Keratinocyte (primary cell): ENCODE measurements at regions not wholly inside any gene's neighbourhood (a gene's known extent, or its start where the extent isn't known, plus 50 kb on each side); places are given as distances from the start of the nearest gene placed in this dataset.

Experiments
- DNase-seq: peaks from one replicate; pipeline ENCODE4 v3.0.0-alpha.2; 2011; ENCODE audit warnings: low read depth, missing footprints, low spot score
- FAIRE-seq: peaks from 2 replicates; lab custom pipeline; 2011; peaks lifted over from hg19 to GRCh38; lab: Jason Lieb, UNC
- H2AFZ ChIP-seq: 2 replicates; pipeline ENCODE4 v1.6.0; 2012; ENCODE audit warnings: low read length, control low read depth, inconsistent platforms; ENCODE audit not compliant: control insufficient read depth
- H3K27ac ChIP-seq: 2 replicates; pipeline ENCODE4 v1.5.1; 2011; ENCODE audit warnings: low read length; ENCODE audit not compliant: control insufficient read depth, insufficient read depth
- H3K27me3 ChIP-seq: 3 replicates; pipeline ENCODE4 v1.6.0; 2011; ENCODE audit warnings: low read length; ENCODE audit not compliant: control insufficient read depth, insufficient read depth; ENCODE audit errors: extremely low read depth
- H3K36me3 ChIP-seq, 2 experiments: 2 replicates in 1 of 2; 3 replicates in 1 of 2; pipeline ENCODE4 v1.5.1; 2011; ENCODE audit warnings: low read length in 2 of 2, mild to moderate bottlenecking in 1 of 2; ENCODE audit not compliant: control insufficient read depth in 2 of 2, insufficient read depth in 2 of 2; ENCODE audit errors: extremely low read depth in 1 of 2
- H3K4me1 ChIP-seq: 3 replicates; pipeline ENCODE4 v1.5.1; 2011; ENCODE audit warnings: low read length; ENCODE audit not compliant: control insufficient read depth, insufficient read depth; ENCODE audit errors: extremely low read depth
- H3K4me2 ChIP-seq: 3 replicates; pipeline ENCODE4 v1.6.0; 2011; ENCODE audit warnings: low read depth, low read length; ENCODE audit not compliant: control insufficient read depth, insufficient read depth; ENCODE audit errors: extremely low read depth
- H3K4me3 ChIP-seq, 3 experiments: fragments of 200-600 bp in 1 of 3; sonication (generic) in 1 of 3; 2 replicates in 2 of 3; 3 replicates in 1 of 3; pipeline ENCODE4 v1.5.1; 2011 to 2016; ENCODE audit warnings: low read length in 3 of 3, mild to moderate bottlenecking in 3 of 3, control low read depth in 2 of 3, inconsistent platforms in 1 of 3, low read depth in 1 of 3, mixed read lengths in 1 of 3, mixed run types in 1 of 3, moderate library complexity in 1 of 3; ENCODE audit not compliant: control insufficient read depth in 2 of 3, insufficient read depth in 2 of 3; ENCODE audit errors: extremely low read depth in 1 of 3
- H3K79me2 ChIP-seq: 2 replicates; pipeline ENCODE4 v1.6.0; 2012; ENCODE audit warnings: low read length; ENCODE audit not compliant: control insufficient read depth, insufficient read depth
- H3K9ac ChIP-seq: 3 replicates; pipeline ENCODE4 v1.6.0; 2011; ENCODE audit warnings: low read length; ENCODE audit not compliant: control insufficient read depth, insufficient read depth; ENCODE audit errors: extremely low read depth
- H3K9me1 ChIP-seq: 3 replicates; pipeline ENCODE4 v1.6.0; 2011; ENCODE audit warnings: low read length; ENCODE audit not compliant: control insufficient read depth, insufficient read depth; ENCODE audit errors: extremely low read depth
- H3K9me3 ChIP-seq: 2 replicates; pipeline ENCODE4 v1.5.1; 2012; ENCODE audit warnings: low read depth, low read length; ENCODE audit not compliant: control insufficient read depth
- H4K20me1 ChIP-seq: 3 replicates; pipeline ENCODE4 v1.6.0; 2011; ENCODE audit warnings: low read length; ENCODE audit not compliant: control insufficient read depth, insufficient read depth; ENCODE audit errors: extremely low read depth
- EZH2 ChIP-seq: IDR thresholded peaks from one replicate; pipeline ENCODE4 v1.6.1; 2012; ENCODE audit warnings: inconsistent platforms, mild to moderate bottlenecking, low read length, moderate library complexity
- dilution Hi-C: fragments of 300-500 bp; cut with MboI; formaldehyde crosslinking; loops from one replicate; pipeline ENCODE4 v1.7.0; 2020; ENCODE audit warnings: low sequenced_read_pairs; ENCODE audit not compliant: extremely low pct_ligation_motif_present
- TF ChIP-seq, protein P1 (sequence below), 3 experiments: IDR thresholded peaks in 1 of 3; conservative IDR thresholded peaks in 1 of 3; optimal IDR thresholded peaks in 1 of 3; 2 replicates in 2 of 3; 3 replicates in 1 of 3; pipeline versions ENCODE3 to v1.5.1; 2011; ENCODE audit warnings: low read length in 3 of 3, mild to moderate bottlenecking in 3 of 3, moderate library complexity in 2 of 3, control low read depth in 1 of 3, inconsistent platforms in 1 of 3; ENCODE audit not compliant: insufficient read depth in 2 of 3; ENCODE audit errors: extremely low read depth in 1 of 3

DNA sequence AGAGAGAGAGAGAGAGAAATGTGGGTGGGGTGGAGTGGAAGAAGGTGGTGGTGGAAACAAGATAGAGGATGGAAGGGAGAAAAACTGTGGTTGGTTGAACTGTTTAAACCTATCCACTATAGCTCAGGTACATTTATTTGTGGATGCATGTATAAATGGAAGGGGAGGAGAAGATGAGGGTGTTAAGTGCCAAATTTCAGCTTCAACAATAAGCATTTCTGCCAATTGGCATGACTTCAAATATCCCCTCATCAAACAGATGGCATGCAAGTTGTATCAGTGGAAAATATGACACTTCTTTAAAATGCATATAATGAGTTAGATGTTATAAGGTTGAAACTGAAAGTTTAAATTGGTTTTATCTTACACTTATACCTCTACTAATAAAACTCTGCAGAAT is 216.1 kb downstream of the LMBRD1 start:
- Histone ChIP-seq H3K4me3 (no peak overlapping the region), H3K9me1 (no peaks in the 10 kb centered on the region), H4K20me1 (no peaks in the 10 kb centered on the region), H3K9ac (no peak overlapping the region), H3K27ac (no peak overlapping the region), H3K9me3 (no peaks in the 10 kb centered on the region), H3K27me3 (no peaks in the 10 kb centered on the region), H3K4me1 (no peaks in the 10 kb centered on the region), H2AFZ (no peak overlapping the region), H3K79me2 (no peaks in the 10 kb centered on the region), H3K4me2 (no peak overlapping the region), H3K36me3 (no peaks in the 10 kb centered on the region)
- dilution Hi-C loops, result no loop called here
- FAIRE-seq (no peak), DNase-seq (no peak)
- no peak for TF ChIP-seq EZH2
- TF ChIP-seq, protein P1, sequence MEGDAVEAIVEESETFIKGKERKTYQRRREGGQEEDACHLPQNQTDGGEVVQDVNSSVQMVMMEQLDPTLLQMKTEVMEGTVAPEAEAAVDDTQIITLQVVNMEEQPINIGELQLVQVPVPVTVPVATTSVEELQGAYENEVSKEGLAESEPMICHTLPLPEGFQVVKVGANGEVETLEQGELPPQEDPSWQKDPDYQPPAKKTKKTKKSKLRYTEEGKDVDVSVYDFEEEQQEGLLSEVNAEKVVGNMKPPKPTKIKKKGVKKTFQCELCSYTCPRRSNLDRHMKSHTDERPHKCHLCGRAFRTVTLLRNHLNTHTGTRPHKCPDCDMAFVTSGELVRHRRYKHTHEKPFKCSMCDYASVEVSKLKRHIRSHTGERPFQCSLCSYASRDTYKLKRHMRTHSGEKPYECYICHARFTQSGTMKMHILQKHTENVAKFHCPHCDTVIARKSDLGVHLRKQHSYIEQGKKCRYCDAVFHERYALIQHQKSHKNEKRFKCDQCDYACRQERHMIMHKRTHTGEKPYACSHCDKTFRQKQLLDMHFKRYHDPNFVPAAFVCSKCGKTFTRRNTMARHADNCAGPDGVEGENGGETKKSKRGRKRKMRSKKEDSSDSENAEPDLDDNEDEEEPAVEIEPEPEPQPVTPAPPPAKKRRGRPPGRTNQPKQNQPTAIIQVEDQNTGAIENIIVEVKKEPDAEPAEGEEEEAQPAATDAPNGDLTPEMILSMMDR (optimal IDR thresholded peaks at IDR 0.05 in 1 of 3, IDR thresholded peaks at IDR 0.05 in 1 of 3, conservative IDR thresholded peaks at IDR 0.05 in 1 of 3; ENCODE audit: extremely low read depth in 1 of 3, insufficient read depth in 2 of 3, low read length in 3 of 3), result no peak

DNA sequence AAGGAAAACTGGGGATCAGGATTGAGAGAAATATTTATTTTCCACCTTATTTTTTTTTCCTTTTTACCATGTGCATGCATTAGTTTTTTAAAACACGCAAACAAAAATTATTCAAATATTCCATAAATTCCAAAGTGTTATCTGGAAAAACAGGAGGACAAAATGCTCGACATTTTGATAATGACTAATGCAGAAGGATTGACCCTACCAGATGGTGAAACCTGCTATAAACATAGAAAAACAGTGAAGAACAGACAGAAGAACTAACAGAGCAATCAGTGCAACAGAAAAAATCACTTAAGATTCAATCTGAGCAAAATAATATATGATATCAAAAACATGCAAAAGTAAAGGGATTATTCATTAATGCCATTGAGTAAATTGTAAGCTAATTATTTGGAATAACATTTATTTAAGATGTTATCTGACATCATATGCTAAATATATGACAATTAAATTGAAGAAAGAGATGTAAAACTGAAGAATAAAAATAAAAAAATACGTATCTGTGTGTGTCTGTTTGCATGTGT is 218.4 kb downstream of the LMBRD1 start:
- TF ChIP-seq, protein P1 (optimal IDR thresholded peaks at IDR 0.05 in 1 of 3, IDR thresholded peaks at IDR 0.05 in 1 of 3, conservative IDR thresholded peaks at IDR 0.05 in 1 of 3; ENCODE audit: extremely low read depth in 1 of 3, insufficient read depth in 2 of 3, low read length in 3 of 3), result no peak
- TF ChIP-seq EZH2, result no peak
- Histone ChIP-seq H3K4me3 (no peak overlapping the region), H3K4me1 (no peaks in the 10 kb centered on the region), H3K9me1 (no peaks in the 10 kb centered on the region), H3K27ac (no peak overlapping the region), H3K36me3 (no peaks in the 10 kb centered on the region), H3K9me3 (no peaks in the 10 kb centered on the region), H3K4me2 (no peak overlapping the region), H3K27me3 (no peaks in the 10 kb centered on the region), H2AFZ (no peak overlapping the region), H3K79me2 (no peaks in the 10 kb centered on the region), H4K20me1 (no peaks in the 10 kb centered on the region), H3K9ac (no peak overlapping the region)
- no peak for FAIRE-seq
- dilution Hi-C loops, result no loop called here
- DNase-seq, result no peak
